ENCODE measurements at regions not wholly inside any gene's neighbourhood (a gene's known extent, or its start where the extent isn't known, plus 50 kb on each side); places are given as distances from the start of the nearest gene placed in this dataset.

DNA sequence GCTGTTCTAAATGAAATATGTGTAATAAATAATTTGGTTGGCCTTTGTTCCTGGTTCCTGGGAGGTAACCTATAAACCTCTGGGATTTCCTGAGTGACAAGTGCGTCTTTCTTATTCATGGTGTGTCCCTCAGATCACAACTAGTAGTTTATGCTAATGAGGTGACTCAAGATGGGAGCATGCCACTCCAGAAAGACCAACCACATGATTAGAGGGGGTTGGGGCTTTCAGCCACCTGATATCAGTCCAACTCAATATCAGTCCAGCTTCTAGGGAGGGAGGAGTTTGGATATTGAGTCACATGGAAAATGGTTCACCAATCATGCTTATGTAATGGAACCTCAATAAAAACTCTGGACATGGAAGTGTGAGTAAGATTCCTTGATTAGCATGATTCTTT is 96.6 kb downstream of the QPCT start:
- no peaks in the 10 kb centered on the region for H4K20me1 ChIP-seq (ENCODE audit: insufficient read depth, low read length)
- H2BK15ac ChIP-seq (ENCODE audit: low read depth, low read length): no peak overlapping the region
- no peak overlapping the region for H2BK120ac ChIP-seq (ENCODE audit: low read depth, low read length)
- H3K18ac ChIP-seq (ENCODE audit: low read depth, low read length): no peak overlapping the region
- peaks cover 1% of the 10 kb centered on the region; the same call in 1 of the 2 replicates for H3K27me3 ChIP-seq (ENCODE audit: control insufficient read depth, insufficient read depth, low read length)
- no peak overlapping the region for H3K4me2 ChIP-seq (ENCODE audit: low read depth, low read length)
- DNase-seq (no peak), ATAC-seq (ENCODE audit: low read depth) (no peak)
- no peak overlapping the region for H2BK5ac ChIP-seq (ENCODE audit: low read depth, low read length, poor library complexity, severe bottlenecking)
- dilution Hi-C loops (cut with HindIII; ENCODE audit: low sequenced_read_pairs, unreplicated experiment): no loop called here
- no peak overlapping the region for H4K8ac ChIP-seq (ENCODE audit: low read depth in 2 of 2, low read length in 2 of 2)
- H3K4me1 ChIP-seq (ENCODE audit: control insufficient read depth, insufficient read depth, low read length): peaks cover 2% of the 10 kb centered on the region
- no peak overlapping the region for H3K27ac ChIP-seq (ENCODE audit: insufficient read depth, low read length)
- H3K14ac ChIP-seq (replicated peaks; ENCODE audit: low read depth, low read length): no peak overlapping the region
- no peak overlapping the region for H4K5ac ChIP-seq (ENCODE audit: low read depth, low read length)
- H3K9me1 ChIP-seq (ENCODE audit: insufficient read depth, low read length): no peaks in the 10 kb centered on the region
- H2BK20ac ChIP-seq (ENCODE audit: low read depth, low read length): no peak overlapping the region
- intact Hi-C loops (cut with micrococcal nuclease): no loop called here
- no peak overlapping the region for H4K91ac ChIP-seq (ENCODE audit: insufficient read depth, low read depth, low read length)
- in situ Hi-C loops (cut with MboI; ENCODE audit: low sequenced_read_pairs): no loop called here
- H3K79me1 ChIP-seq (ENCODE audit: low read depth in 1 of 2, low read length in 2 of 2): no peaks in the 10 kb centered on the region
- no peak overlapping the region for H2AFZ ChIP-seq (replicated peaks; ENCODE audit: low read length, poor library complexity)
- no CpG with 5 or more reads among the region's 1 CpG for WGBS, 2 experiments (ENCODE audit: extremely low coverage in 2 of 2, insufficient read length in 1 of 2)
- no TSS peak for BruUV-seq (replicated peaks)
- ChIA-PET POLR2A (ENCODE audit: unreplicated experiment) (no interaction called here), CTCF (no interaction called here)
- no peak overlapping the region for H2AK9ac ChIP-seq (replicated peaks; ENCODE audit: low read depth, low read length, poor library complexity)
- no peak overlapping the region for H3K9ac ChIP-seq (ENCODE audit: low read depth, low read length)
- no peak for TF ChIP-seq ELK1 (IDR thresholded peaks at IDR 0.05; ENCODE audit: borderline replicate concordance, low read depth, low read length)
- no peak for TF ChIP-seq MAZ (IDR thresholded peaks at IDR 0.05; ENCODE audit: borderline replicate concordance, low read depth, low read length)
- TF ChIP-seq FOS (IDR thresholded peaks at IDR 0.05; ENCODE audit: low read depth, low read length): no peak
- TF ChIP-seq RCOR1 (IDR thresholded peaks at IDR 0.05; ENCODE audit: insufficient replicate concordance, low read length): no peak
- no peak for TF ChIP-seq MAFK (IDR thresholded peaks at IDR 0.05; ENCODE audit: low read depth, low read length)
- TF ChIP-seq CEBPB (IDR thresholded peaks at IDR 0.05; ENCODE audit: low read depth, low read length): no peak
- TF ChIP-seq SMC3 (IDR thresholded peaks at IDR 0.05; ENCODE audit: low read depth, low read length): no peak
- TF ChIP-seq CHD1 (IDR thresholded peaks at IDR 0.05; ENCODE audit: low read depth, low read length): no peak
- TF ChIP-seq USF2 (IDR thresholded peaks at IDR 0.05; ENCODE audit: low read depth, low read length): no peak
- TF ChIP-seq BHLHE40 (IDR thresholded peaks at IDR 0.05; ENCODE audit: low read depth, low read length): no peak
- TF ChIP-seq RFX5 (IDR thresholded peaks at IDR 0.05; ENCODE audit: low read depth, low read length): no peak
- no peak for TF ChIP-seq RAD21 (IDR thresholded peaks at IDR 0.05; ENCODE audit: low read length)
- TF ChIP-seq CTCF (conservative IDR thresholded peaks at IDR 0.05; ENCODE audit: low read depth, low read length): no peak
- TF ChIP-seq NFE2L2 (IDR thresholded peaks at IDR 0.05; ENCODE audit: low read depth, low read length): no peak
- no peak for TF ChIP-seq MXI1 (IDR thresholded peaks at IDR 0.05; ENCODE audit: borderline replicate concordance, low read depth, low read length)
- no peak overlapping the region for H2AK5ac ChIP-seq (ENCODE audit: low read depth, low read length)
- no peaks in the 10 kb centered on the region for H3K36me3 ChIP-seq (ENCODE audit: control insufficient read depth, insufficient read depth, low read length)
- H3K56ac ChIP-seq (ENCODE audit: extremely low read depth, insufficient read depth, low read length): no peak overlapping the region
- no peak overlapping the region for H3K4me3 ChIP-seq (ENCODE audit: insufficient read depth, low read depth, low read length)
- no peak overlapping the region for H3K23ac ChIP-seq (ENCODE audit: low read depth, low read length)
- H3K4ac ChIP-seq (ENCODE audit: low read depth, low read length): no peak overlapping the region
- H3K9me3 ChIP-seq (ENCODE audit: control insufficient read depth, insufficient read depth, low read length): no peaks in the 10 kb centered on the region

Measured in IMR-90 (cell line).